ENCODE measurements at regions not wholly inside any gene's neighbourhood (a gene's known extent, or its start where the extent isn't known, plus 50 kb on each side); places are given as distances from the start of the nearest gene placed in this dataset.

DNA sequence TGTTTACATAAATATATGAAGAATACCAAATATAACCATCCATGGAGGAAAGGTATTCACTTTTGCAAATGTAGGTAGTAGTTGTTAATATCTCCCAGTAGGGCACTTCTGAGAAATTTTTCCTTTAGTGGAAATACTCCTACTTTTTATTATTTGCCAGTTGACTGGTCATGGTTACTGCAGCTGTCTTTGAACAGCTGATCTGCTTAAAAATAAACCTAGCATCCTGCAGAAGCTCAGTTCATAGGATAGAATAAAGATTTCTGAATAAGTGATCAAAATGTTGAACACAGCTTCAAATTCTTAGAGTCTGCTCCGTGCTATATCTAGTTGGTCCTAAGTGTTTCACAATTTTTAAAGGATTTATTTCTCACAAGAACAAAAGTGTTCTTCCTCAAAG is 270.7 kb upstream of the TRPC7 start:
- no peak for TF ChIP-seq POLR2A (IDR thresholded peaks at IDR 0.05; ENCODE audit: low read depth, low read length)
- no peak for TF ChIP-seq PAX5 (IDR thresholded peaks at IDR 0.05; ENCODE audit: insufficient read depth, low read length, severe bottlenecking)

Data from GM12891 (cell line).